A673 (cell line): ENCODE measurements at regions not wholly inside any gene's neighbourhood (a gene's known extent, or its start where the extent isn't known, plus 50 kb on each side); places are given as distances from the start of the nearest gene placed in this dataset.

ENCODE experiments used
- CTCF ChIP-seq: fragments of 300-800, 200-600 bp; sonication (generic); conservative IDR thresholded peaks from 2 replicates; pipeline ENCODE4 v1.5.1; 2017; ENCODE audit warnings: low read depth, mild to moderate bottlenecking, antibody characterized with exemption, low read length, moderate library complexity, mixed read lengths
- EZH2 ChIP-seq: fragments of 200-600 bp; sonication (generic); IDR thresholded peaks from 2 replicates; pipeline ENCODE4 v1.6.1; 2017; ENCODE audit warnings: borderline replicate concordance, low read depth, mild to moderate bottlenecking, mixed read lengths, antibody characterized with exemption, low read length; ENCODE audit not compliant: poor library complexity, severe bottlenecking

GRCh38 chr20:6665161-6665560 lies 102.3 kb upstream of the BMP2 start:
- TF ChIP-seq CTCF (no peak), EZH2 (no peak)
